Ishikawa (cell line): ENCODE measurements at regions not wholly inside any gene's neighbourhood (a gene's known extent, or its start where the extent isn't known, plus 50 kb on each side); places are given as distances from the start of the nearest gene placed in this dataset.

Experiments used
- CEBPB ChIP-seq: IDR thresholded peaks from 2 replicates; pipeline ENCODE4 v1.6.1; 2012
- CREB1 ChIP-seq: IDR thresholded peaks from 2 replicates; pipeline ENCODE4 v1.6.1; 2012; ENCODE audit warnings: low read depth
- EGR1 ChIP-seq: IDR thresholded peaks from 2 replicates; pipeline ENCODE4 v1.6.1; 2012
- EP300 ChIP-seq: IDR thresholded peaks from 2 replicates; pipeline ENCODE4 v1.6.1; 2012; ENCODE audit warnings: borderline replicate concordance
- FOXM1 ChIP-seq: IDR thresholded peaks from 2 replicates; pipeline ENCODE4 v1.6.1; 2012; ENCODE audit warnings: low read depth, borderline replicate concordance
- NFIC ChIP-seq: IDR thresholded peaks from 2 replicates; pipeline ENCODE4 v1.6.1; 2012
- RAD21 ChIP-seq: IDR thresholded peaks from 2 replicates; pipeline ENCODE4 v1.6.1; 2012; ENCODE audit warnings: low read depth
- TAF1 ChIP-seq: IDR thresholded peaks from 2 replicates; pipeline ENCODE4 v1.6.1; 2012; ENCODE audit warnings: low read depth, mild to moderate bottlenecking
- TCF12 ChIP-seq: IDR thresholded peaks from 2 replicates; pipeline ENCODE4 v1.6.1; 2012; ENCODE audit warnings: low read depth
- TEAD4 ChIP-seq: IDR thresholded peaks from 2 replicates; pipeline ENCODE4 v1.6.1; 2012
- YY1 ChIP-seq: IDR thresholded peaks from 2 replicates; pipeline ENCODE4 v1.6.1; 2012; ENCODE audit warnings: low read depth
- ZBTB7A ChIP-seq: IDR thresholded peaks from 2 replicates; pipeline ENCODE4 v1.6.1; 2012; ENCODE audit warnings: low read depth
- TF ChIP-seq, protein P1 (sequence below): IDR thresholded peaks from 2 replicates; pipeline ENCODE4 v1.6.1; 2012; ENCODE audit warnings: low read depth, mild to moderate bottlenecking
- TF ChIP-seq, protein P2 (sequence below): IDR thresholded peaks from 2 replicates; pipeline ENCODE4 v1.6.1; 2012
- TF ChIP-seq, protein P3 (sequence below): IDR thresholded peaks from 2 replicates; pipeline ENCODE4 v1.6.1; 2012

DNA sequence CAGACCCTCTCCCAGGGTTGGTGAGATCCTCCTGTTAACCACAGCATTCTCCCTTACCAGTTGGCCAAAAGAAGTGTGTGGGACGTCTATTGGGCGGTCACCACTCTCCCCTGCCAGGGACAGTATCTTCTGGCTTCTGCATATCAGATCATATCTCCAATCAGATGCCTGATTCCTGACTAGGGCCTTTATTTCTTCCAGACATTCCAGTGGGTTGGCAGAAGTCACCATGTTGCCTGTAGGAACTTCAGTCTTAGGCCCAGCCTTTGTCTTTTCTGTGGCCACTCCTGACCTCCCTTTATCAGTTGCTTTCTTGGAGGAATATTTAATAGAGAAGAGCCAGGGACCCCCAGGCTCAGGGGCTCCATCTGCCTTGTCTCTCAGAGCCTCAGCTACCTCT, 130.4 kb upstream of the F3 start:
- TF ChIP-seq, protein P1, sequence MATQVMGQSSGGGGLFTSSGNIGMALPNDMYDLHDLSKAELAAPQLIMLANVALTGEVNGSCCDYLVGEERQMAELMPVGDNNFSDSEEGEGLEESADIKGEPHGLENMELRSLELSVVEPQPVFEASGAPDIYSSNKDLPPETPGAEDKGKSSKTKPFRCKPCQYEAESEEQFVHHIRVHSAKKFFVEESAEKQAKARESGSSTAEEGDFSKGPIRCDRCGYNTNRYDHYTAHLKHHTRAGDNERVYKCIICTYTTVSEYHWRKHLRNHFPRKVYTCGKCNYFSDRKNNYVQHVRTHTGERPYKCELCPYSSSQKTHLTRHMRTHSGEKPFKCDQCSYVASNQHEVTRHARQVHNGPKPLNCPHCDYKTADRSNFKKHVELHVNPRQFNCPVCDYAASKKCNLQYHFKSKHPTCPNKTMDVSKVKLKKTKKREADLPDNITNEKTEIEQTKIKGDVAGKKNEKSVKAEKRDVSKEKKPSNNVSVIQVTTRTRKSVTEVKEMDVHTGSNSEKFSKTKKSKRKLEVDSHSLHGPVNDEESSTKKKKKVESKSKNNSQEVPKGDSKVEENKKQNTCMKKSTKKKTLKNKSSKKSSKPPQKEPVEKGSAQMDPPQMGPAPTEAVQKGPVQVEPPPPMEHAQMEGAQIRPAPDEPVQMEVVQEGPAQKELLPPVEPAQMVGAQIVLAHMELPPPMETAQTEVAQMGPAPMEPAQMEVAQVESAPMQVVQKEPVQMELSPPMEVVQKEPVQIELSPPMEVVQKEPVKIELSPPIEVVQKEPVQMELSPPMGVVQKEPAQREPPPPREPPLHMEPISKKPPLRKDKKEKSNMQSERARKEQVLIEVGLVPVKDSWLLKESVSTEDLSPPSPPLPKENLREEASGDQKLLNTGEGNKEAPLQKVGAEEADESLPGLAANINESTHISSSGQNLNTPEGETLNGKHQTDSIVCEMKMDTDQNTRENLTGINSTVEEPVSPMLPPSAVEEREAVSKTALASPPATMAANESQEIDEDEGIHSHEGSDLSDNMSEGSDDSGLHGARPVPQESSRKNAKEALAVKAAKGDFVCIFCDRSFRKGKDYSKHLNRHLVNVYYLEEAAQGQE, result no peak
- no peak for TF ChIP-seq CEBPB
- no peak for TF ChIP-seq FOXM1
- TF ChIP-seq, protein P2, sequence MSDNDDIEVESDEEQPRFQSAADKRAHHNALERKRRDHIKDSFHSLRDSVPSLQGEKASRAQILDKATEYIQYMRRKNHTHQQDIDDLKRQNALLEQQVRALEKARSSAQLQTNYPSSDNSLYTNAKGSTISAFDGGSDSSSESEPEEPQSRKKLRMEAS, result no peak
- no peak for TF ChIP-seq EGR1
- TF ChIP-seq EP300, result no peak
- TF ChIP-seq CREB1, result no peak
- TF ChIP-seq TCF12, result no peak
- TF ChIP-seq TEAD4, result no peak
- TF ChIP-seq, protein P3, sequence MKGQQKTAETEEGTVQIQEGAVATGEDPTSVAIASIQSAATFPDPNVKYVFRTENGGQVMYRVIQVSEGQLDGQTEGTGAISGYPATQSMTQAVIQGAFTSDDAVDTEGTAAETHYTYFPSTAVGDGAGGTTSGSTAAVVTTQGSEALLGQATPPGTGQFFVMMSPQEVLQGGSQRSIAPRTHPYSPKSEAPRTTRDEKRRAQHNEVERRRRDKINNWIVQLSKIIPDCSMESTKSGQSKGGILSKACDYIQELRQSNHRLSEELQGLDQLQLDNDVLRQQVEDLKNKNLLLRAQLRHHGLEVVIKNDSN, result no peak
- TF ChIP-seq TAF1, result no peak
- TF ChIP-seq RAD21, result no peak

DNA sequence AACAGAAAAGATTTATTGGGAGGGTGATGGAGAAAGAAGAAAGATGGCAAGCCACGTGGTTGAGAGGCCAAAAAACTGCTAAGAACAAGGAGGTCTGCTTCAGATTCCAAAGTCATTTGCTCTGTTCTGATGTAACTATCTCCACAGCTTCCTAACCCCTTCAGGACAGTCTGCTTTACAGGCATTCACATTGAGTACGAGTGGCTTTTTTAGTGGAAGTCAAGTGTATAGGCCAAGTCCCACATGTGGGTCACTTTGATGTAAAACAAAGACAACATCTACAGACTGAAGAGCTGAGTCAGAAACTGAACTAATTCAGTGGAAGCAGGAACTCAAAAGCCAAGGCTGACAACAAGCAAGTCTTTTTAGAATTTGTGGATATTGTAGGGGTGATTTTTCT, 128.7 kb upstream of the F3 start:
- TF ChIP-seq RAD21 (no peak), EP300 (no peak), TEAD4 (no peak), TAF1 (no peak), ZBTB7A (no peak), CEBPB (no peak), YY1 (no peak), EGR1 (no peak), CREB1 (no peak), NFIC (no peak), TCF12 (no peak), FOXM1 (no peak)
- TF ChIP-seq, protein P1, result no peak
- TF ChIP-seq, protein P2, result no peak
- TF ChIP-seq, protein P3, result no peak

DNA sequence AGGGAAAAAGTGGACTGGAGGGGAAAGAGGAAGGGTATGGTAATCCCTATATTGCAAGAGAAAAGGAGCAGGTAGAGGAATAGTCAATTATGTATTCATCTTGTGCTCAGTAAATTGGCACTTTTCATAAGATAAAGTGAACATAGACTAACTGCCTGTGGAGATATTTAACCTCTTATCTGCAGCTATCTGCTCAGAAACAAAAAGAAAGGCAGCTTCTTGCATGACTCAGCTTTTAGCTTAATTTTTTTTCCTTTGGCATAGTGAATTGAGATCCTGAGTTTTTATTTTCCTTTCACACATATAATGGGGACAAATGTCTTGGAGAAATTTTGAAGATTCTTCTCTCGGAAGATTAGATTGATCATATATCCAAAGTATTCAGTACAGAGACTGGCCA, 127.6 kb upstream of the F3 start:
- no peak for TF ChIP-seq YY1
- TF ChIP-seq, protein P1, result no peak
- no peak for TF ChIP-seq FOXM1
- TF ChIP-seq ZBTB7A, result no peak
- TF ChIP-seq CREB1, result no peak
- TF ChIP-seq, protein P2, result no peak
- TF ChIP-seq, protein P3, result no peak
- no peak for TF ChIP-seq TCF12
- no peak for TF ChIP-seq CEBPB
- TF ChIP-seq TAF1, result no peak
- TF ChIP-seq EP300, result no peak
- TF ChIP-seq RAD21, result no peak
- no peak for TF ChIP-seq EGR1

DNA sequence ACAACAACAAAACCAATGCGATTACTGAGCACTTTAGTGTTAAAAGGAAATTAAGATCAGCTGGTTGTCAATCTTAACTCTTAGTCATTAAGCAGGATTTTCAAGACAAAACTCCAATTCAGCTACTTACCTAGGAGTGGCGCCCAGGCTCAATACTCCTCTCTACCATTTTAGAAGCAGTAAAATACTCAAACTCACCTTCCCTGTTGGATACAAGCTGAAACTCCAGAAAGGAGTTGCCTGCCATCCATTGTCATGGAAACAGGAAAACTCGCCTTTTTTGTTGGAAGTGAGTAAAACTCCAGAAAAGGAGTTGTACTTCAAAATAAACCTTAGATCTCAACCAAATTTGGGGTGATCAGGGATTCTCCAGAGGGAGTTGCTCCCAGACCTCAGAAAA, 127.0 kb upstream of the F3 start:
- no peak for TF ChIP-seq TAF1
- TF ChIP-seq EGR1, result no peak
- TF ChIP-seq ZBTB7A, result no peak
- TF ChIP-seq TCF12, result no peak
- TF ChIP-seq, protein P1, result no peak
- TF ChIP-seq CEBPB, result no peak
- no peak for TF ChIP-seq CREB1
- TF ChIP-seq EP300, result no peak
- TF ChIP-seq TEAD4, result no peak
- no peak for TF ChIP-seq YY1
- TF ChIP-seq RAD21, result no peak
